ENCODE measurements at regions not wholly inside any gene's neighbourhood (a gene's known extent, or its start where the extent isn't known, plus 50 kb on each side); places are given as distances from the start of the nearest gene placed in this dataset.

GRCh38 chr5:159713773-159714172 lies 202.5 kb upstream of the ADRA1B start:
- Histone ChIP-seq H3K27me3 (replicated peaks; ENCODE audit: insufficient read depth) (no peaks in the 10 kb centered on the region), H3K4me3 (no peak overlapping the region), H3K27ac (no peak overlapping the region), H3K9me3 (no peaks in the 10 kb centered on the region), H3K36me3 (no peaks in the 10 kb centered on the region), H3K4me1 (replicated peaks) (no peaks in the 10 kb centered on the region)
- WGBS: 82% methylated on average over 2 of the region's 2 CpGs
- intact Hi-C loops (cut with DNase I): no loop called here
- DNase-seq (ENCODE audit: low spot score): no peak
- TF ChIP-seq CTCF (IDR thresholded peaks at IDR 0.05) (no peak), POLR2A (IDR thresholded peaks at IDR 0.05) (no peak), POLR2AphosphoS5 (IDR thresholded peaks at IDR 0.05) (no peak)

- TF ChIP-seq POLR2A (IDR thresholded peaks at IDR 0.05) (no peak), POLR2AphosphoS5 (IDR thresholded peaks at IDR 0.05) (no peak), CTCF (IDR thresholded peaks at IDR 0.05) (no peak)
- Histone ChIP-seq H3K4me3 (no peak overlapping the region), H3K4me1 (replicated peaks) (no peaks in the 10 kb centered on the region), H3K27me3 (replicated peaks; ENCODE audit: insufficient read depth) (no peaks in the 10 kb centered on the region), H3K9me3 (no peaks in the 10 kb centered on the region), H3K36me3 (no peaks in the 10 kb centered on the region), H3K27ac (no peak overlapping the region)
- DNase-seq (ENCODE audit: low spot score): no peak
- 55% methylated on average over 4 of the region's 4 CpGs for WGBS
- intact Hi-C loops (cut with DNase I): no loop called here
Measured at GRCh38 chr5:159725475-159725874, 190.8 kb upstream of the ADRA1B start.

GRCh38 chr5:159727167-159727566 lies 189.1 kb upstream of the ADRA1B start:
- Histone ChIP-seq H3K36me3 (no peaks in the 10 kb centered on the region), H3K27ac (no peak overlapping the region), H3K27me3 (replicated peaks; ENCODE audit: insufficient read depth) (no peaks in the 10 kb centered on the region), H3K9me3 (no peaks in the 10 kb centered on the region), H3K4me1 (replicated peaks) (no peaks in the 10 kb centered on the region), H3K4me3 (no peak overlapping the region)
- no peak for DNase-seq (ENCODE audit: low spot score)
- no peak for TF ChIP-seq POLR2A (IDR thresholded peaks at IDR 0.05)
- 90% methylated on average over 1 of the region's 1 CpG for WGBS
- intact Hi-C loops (cut with DNase I): no loop called here

DNA sequence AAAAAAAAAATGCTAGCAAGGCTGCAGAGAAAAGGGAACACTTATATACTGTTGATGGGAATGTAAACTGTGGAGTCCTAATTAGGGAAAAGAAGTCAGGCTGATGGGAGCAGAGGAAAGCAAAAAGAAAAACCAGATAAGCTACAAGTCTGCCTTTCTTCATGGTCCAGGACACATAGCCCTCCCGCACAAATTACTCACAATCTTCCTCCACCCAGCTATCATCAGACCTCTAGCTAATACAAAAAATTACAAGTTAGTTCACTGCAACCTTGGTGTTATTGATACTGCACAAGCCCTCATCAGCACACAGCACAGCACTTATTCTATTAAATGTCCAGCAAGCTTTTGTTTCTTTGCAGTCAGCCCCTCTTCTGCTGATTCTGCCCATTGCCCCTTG lies 186.0 kb upstream of the ADRA1B start:
- intact Hi-C loops (cut with DNase I): no loop called here
- Histone ChIP-seq H3K9me3 (no peaks in the 10 kb centered on the region), H3K36me3 (no peaks in the 10 kb centered on the region), H3K4me3 (no peak overlapping the region), H3K27ac (no peak overlapping the region), H3K27me3 (replicated peaks; ENCODE audit: insufficient read depth) (no peaks in the 10 kb centered on the region), H3K4me1 (replicated peaks) (no peaks in the 10 kb centered on the region)
- no peak for DNase-seq (ENCODE audit: low spot score)
- WGBS: 86% methylated on average over 1 of the region's 1 CpG
- no peak for TF ChIP-seq CTCF (IDR thresholded peaks at IDR 0.05)

DNA sequence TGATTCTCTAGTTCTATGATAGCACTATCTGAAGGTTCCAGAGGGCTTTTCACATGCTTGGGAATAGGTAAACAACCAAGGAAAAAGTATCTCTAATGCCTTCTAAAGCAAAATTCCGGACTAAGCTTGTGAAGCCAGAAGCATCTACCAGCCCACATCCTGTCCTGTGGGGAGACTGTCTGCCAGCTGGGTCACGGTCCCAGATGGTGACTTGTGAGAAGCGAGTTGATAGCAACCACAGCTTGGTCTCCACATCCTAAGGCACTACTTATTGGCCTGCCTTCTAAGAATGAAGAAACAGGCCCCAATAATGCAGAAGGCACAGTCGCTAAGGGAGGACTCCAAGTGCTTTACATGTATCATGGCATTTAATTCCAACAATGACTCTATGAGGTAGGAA lies 184.1 kb upstream of the ADRA1B start:
- no peak overlapping the region for H3K27ac ChIP-seq
- no peaks in the 10 kb centered on the region for H3K9me3 ChIP-seq
- no peak overlapping the region for H3K4me3 ChIP-seq
- 80% methylated on average over 4 of the region's 4 CpGs for WGBS
- H3K4me1 ChIP-seq (replicated peaks): no peaks in the 10 kb centered on the region
- no peak for DNase-seq (ENCODE audit: low spot score)
- TF ChIP-seq POLR2AphosphoS5 (IDR thresholded peaks at IDR 0.05) (no peak), CTCF (IDR thresholded peaks at IDR 0.05) (no peak), POLR2A (IDR thresholded peaks at IDR 0.05) (no peak)
- intact Hi-C loops (cut with DNase I): no loop called here
- H3K27me3 ChIP-seq (replicated peaks; ENCODE audit: insufficient read depth): no peaks in the 10 kb centered on the region
- H3K36me3 ChIP-seq: no peaks in the 10 kb centered on the region
